Effector memory CD4-positive, alpha-beta T cell (primary cell): ENCODE measurements at regions not wholly inside any gene's neighbourhood (a gene's known extent, or its start where the extent isn't known, plus 50 kb on each side); places are given as distances from the start of the nearest gene placed in this dataset.
"Not testable (repeated sequence)": the region's sequence is repeated elsewhere in the genome, so short reads cannot be mapped to it uniquely, and the experiment has no call there.

Experiments
- DNase-seq, 3 donors: peaks; one replicate each; pipeline ENCODE4 v3.0.0-alpha.2; 2020
- H3K27ac ChIP-seq: 2 replicates; pipeline ENCODE4 v1.7.0; 2013; ENCODE audit warnings: mild to moderate bottlenecking, low read length, moderate library complexity; ENCODE audit not compliant: insufficient read depth, poor library complexity, severe bottlenecking
- H3K27me3 ChIP-seq: replicated peaks from 2 replicates; pipeline ENCODE4 v1.7.0; 2013; ENCODE audit warnings: mild to moderate bottlenecking, low read length; ENCODE audit not compliant: insufficient read depth, control insufficient read depth, poor library complexity, severe bottlenecking
- H3K36me3 ChIP-seq: 2 replicates; pipeline ENCODE4 v1.7.0; 2013; ENCODE audit warnings: mild to moderate bottlenecking, low read length, moderate library complexity; ENCODE audit not compliant: control insufficient read depth, insufficient read depth
- H3K4me1 ChIP-seq: 2 replicates; pipeline ENCODE4 v1.7.0; 2013; ENCODE audit warnings: low read length, mild to moderate bottlenecking; ENCODE audit not compliant: control insufficient read depth, insufficient read depth, poor library complexity, severe bottlenecking
- H3K4me3 ChIP-seq: 2 replicates; pipeline ENCODE4 v1.7.0; 2013; ENCODE audit warnings: low read length, low read depth, mild to moderate bottlenecking; ENCODE audit not compliant: insufficient read depth, poor library complexity, severe bottlenecking
- H3K9me3 ChIP-seq: 2 replicates; pipeline ENCODE4 v1.7.0; 2013; ENCODE audit warnings: mild to moderate bottlenecking, low read length, moderate library complexity; ENCODE audit not compliant: control insufficient read depth

DNA sequence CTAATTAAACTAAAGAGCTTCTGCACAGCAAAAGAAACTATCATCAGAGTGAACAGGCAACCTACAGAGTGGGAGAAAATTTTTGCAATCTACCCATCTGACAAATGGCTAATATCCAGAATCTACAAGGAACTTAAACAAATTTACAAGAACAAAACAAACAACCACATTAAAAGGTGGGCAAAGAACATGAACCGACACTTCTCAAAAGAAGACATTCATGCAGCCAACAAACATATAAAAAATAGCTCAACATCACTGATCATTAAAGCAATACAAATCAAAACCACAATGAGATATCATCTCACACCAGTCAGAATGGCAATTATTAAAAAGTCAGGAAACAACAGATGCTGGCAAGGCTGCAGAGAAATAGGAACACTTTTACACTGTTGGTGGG lies 84.6 kb upstream of the PARP8 start:
- H3K9me3 ChIP-seq, H3K4me1 ChIP-seq, H3K27ac ChIP-seq, H3K36me3 ChIP-seq, H3K4me3 ChIP-seq, H3K27me3 ChIP-seq, DNase-seq: not testable (repeated sequence)

DNA sequence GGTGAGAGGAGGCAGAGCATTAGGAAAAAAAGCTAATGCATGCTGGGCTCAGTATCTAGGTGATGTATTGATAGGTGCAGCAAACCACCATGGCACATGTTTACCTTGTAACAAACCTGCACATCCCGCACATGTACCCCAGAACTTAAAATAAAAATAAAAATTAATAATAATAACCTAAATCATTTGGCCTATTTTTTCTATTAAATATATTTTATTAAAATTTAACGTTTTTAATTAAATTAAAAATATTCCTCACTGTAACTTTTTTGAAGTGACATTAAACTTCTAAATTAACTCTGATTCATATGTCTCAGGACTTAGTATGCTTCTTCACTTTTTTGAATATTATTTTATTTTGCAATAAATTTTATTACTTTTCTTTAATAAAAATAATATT lies 83.7 kb upstream of the PARP8 start:
- Histone ChIP-seq H3K4me1 (no peaks in the 10 kb centered on the region), H3K9me3 (no peaks in the 10 kb centered on the region), H3K27me3 (no peaks in the 10 kb centered on the region), H3K36me3 (no peaks in the 10 kb centered on the region), H3K4me3 (no peak overlapping the region), H3K27ac (no peak overlapping the region)
- DNase-seq: no peak

DNA sequence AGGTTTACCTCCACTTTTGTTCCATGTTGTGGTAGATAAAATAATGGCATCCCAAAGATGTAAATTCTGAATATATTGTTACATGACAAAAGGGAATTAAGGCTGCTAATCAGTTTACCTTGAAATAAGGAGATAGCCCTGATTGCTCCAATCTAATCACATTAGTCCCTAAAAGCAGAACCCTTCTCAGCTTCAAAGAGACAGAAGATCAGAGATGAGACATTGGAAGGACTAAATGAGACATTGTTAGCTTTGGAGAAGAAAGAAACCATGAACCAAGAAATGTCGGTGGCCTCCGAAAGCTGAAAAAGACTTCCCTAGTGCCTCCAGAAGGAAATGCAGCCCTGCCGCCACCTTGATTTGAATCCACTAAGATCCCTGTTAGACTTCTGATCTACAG lies 82.8 kb upstream of the PARP8 start:
- H3K4me1 ChIP-seq: no peaks in the 10 kb centered on the region
- H3K4me3 ChIP-seq: no peak overlapping the region
- H3K27me3 ChIP-seq: no peaks in the 10 kb centered on the region
- no peak overlapping the region for H3K27ac ChIP-seq
- H3K9me3 ChIP-seq: no peaks in the 10 kb centered on the region
- no peak for DNase-seq
- H3K36me3 ChIP-seq: no peaks in the 10 kb centered on the region

DNA sequence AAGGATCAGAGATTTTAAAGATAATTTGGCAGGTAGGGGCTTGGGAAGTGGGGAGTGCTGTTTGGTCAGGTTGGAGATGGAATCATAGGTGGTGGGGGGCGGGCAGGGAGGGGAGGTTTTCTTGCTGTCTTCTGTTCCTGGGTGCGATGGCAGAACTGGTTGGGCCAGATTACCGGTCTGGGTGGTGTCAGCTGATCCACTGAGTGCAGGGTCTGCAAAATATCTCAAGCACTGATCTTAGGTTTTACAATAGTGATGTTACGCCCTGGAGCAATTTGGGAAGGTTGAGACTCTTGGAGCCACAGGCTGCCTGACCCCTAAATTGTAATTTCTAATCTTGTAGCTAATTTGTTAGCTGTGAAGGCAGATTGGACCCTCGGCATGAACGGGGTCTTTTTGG lies 78.0 kb upstream of the PARP8 start:
- peaks cover 20% of the 10 kb centered on the region for H3K4me1 ChIP-seq
- not testable (repeated sequence) for H3K27me3 ChIP-seq

DNA sequence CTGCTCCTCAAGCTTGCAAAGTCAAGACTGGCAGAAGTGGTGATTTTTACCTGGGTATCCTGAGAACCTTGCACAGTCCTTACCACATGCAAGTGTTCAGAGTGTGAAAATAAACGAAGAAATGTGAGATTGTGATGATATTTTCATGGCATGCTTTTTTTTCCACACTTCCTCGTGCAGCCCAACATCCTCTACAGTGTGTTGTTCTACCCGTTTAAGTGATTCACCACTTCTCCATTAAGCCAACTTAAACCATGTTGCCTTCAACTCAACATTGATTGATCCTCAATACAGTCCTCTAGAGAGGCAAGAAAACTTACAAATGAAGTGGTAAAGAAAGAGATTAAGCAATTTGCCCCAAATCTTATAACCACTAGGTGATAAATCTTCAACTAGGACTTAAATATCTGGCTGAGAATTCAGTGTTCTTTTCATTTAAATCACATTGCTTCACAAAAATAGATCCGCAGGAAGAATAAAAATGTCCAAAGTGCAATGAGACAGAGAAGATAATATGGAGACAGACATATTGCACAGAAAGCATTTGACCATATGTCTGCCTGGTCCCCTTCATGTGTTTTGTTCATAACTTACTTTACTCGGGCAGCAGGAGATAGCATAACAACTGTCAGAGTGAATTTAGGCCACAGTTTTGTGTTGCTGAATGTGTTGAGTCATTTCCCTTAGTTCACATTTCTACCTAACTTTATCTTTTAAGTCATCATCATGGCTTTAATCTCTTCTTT lies 75.8 kb upstream of the PARP8 start:
- not testable (repeated sequence) for H3K27me3 ChIP-seq, DNase-seq, H3K36me3 ChIP-seq, H3K4me3 ChIP-seq, H3K9me3 ChIP-seq
- peaks cover 26% of the 10 kb centered on the region for H3K4me1 ChIP-seq
- H3K27ac ChIP-seq: peak overlapping the region; percentile 53

More for the DNA sequence above, 78.0 kb upstream of the PARP8 start:
- not testable (repeated sequence) for H3K4me3 ChIP-seq, H3K36me3 ChIP-seq, DNase-seq, H3K9me3 ChIP-seq, H3K27ac ChIP-seq

DNA sequence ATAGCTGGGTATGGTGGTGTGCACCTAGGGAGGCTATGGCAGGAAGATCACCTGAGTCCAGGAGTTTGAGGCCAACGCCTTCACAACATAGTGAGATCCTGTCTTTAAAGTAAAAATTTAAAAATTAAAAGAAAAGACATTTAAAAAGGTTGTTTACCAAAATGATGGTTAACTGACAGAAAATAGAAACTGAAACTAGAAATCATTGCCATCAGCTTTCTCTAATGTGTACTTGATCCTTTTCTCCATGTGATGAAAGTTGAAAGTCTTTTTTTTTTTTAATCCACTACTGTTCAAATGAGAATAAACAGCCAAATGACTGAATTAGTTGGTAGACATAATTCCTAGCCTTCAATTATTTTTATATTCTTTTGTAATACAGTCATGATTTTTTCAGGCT lies 75.1 kb upstream of the PARP8 start:
- not testable (repeated sequence) for H3K9me3 ChIP-seq, H3K27me3 ChIP-seq, H3K36me3 ChIP-seq, H3K4me3 ChIP-seq, DNase-seq
- H3K4me1 ChIP-seq: peaks cover 26% of the 10 kb centered on the region
- peak overlapping the region; percentile 53 for H3K27ac ChIP-seq

DNA sequence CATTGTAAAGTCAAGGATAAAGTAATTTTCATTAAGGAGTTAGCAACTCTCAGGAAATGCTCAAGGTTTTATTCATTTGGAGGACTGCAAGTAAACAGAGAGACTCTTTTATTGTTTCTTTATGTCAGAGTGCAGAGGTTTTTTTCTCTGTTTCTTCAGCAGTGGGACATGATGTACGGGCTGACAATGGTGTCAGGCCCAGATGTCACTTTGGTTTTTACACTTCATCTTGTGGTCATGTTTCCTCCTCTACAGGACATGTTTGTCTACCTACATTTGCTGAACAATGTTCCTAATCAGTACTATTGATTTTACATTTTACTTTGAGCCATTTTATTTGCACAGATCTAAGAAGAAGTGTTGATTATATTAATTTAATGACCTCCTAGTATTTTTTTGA lies 72.8 kb upstream of the PARP8 start:
- H3K9me3 ChIP-seq: no peaks in the 10 kb centered on the region
- H3K27me3 ChIP-seq: no peaks in the 10 kb centered on the region
- H3K36me3 ChIP-seq: no peaks in the 10 kb centered on the region
- DNase-seq: peak in 1 of 3 donors; percentile 6
- H3K4me3 ChIP-seq: no peak overlapping the region
- no peak overlapping the region for H3K27ac ChIP-seq
- peaks cover 26% of the 10 kb centered on the region for H3K4me1 ChIP-seq

DNA sequence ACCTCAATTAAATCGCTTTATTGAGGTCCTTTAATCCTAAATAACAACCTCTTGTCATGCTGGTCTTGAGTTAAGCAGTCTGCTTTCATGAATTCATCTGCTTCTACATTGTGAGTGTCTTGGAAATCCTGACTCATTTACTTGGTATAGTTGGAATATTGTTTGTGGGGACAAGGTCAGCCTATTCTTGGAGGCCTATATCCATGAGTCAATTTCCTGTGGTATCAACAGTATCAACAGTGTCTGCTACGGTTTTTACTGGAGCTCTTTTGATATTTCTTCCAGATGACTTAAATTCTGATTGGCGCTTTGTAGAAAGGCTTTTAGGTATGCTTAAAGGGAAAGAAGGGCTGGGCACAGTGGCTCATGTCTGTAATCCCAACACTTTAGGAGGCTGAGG lies 71.2 kb upstream of the PARP8 start:
- no peak for DNase-seq
- H3K9me3 ChIP-seq: no peaks in the 10 kb centered on the region
- no peaks in the 10 kb centered on the region for H3K36me3 ChIP-seq
- no peak overlapping the region for H3K27ac ChIP-seq
- H3K27me3 ChIP-seq: no peaks in the 10 kb centered on the region
- peaks cover 26% of the 10 kb centered on the region for H3K4me1 ChIP-seq
- H3K4me3 ChIP-seq: no peak overlapping the region

DNA sequence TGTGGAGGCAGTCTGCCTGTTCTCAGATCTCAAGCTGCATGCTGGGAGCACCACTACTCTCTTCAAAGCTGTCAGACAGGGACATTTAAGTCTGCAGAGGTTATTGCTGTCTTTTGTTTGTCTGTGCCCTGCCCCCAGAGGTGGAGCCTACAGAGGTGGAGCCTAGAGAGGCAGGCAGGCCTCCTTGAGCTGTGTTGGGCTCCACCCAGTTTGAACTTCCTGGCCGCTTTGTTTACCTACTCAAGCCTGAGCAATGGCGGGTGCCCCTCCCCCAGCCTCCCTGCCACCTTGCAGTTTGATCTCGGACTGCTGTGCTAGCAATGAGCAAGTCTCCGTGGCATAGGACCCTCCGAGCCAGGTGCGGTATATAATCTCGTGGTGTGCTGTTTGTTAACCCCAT lies 64.9 kb upstream of the PARP8 start:
- not testable (repeated sequence) for H3K9me3 ChIP-seq, H3K36me3 ChIP-seq, H3K27me3 ChIP-seq, H3K27ac ChIP-seq, H3K4me3 ChIP-seq, H3K4me1 ChIP-seq
- peak in 1 of 3 donors; percentile 9 for DNase-seq

DNA sequence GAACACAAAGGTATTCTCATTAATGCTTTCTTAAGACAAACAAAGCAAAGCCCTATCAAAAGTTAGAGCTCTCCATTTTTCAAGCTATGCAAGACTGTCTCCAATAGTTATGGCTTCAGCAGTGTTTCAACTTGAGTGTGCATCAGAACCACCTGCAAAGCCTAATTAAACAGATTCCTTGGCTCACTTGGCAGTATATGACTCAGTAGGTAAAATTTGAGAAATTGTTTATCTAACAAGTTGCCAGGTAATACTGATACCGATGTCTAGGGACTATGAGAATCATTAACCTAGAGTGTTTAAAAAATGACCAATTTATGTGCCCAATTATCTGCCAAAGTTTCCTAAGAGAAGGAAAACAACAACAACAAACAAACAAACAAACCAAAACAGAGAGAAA lies 60.3 kb upstream of the PARP8 start:
- Histone ChIP-seq H3K27ac (no peak overlapping the region), H3K27me3 (no peaks in the 10 kb centered on the region), H3K4me3 (no peak overlapping the region), H3K4me1 (no peaks in the 10 kb centered on the region), H3K9me3 (no peaks in the 10 kb centered on the region), H3K36me3 (no peaks in the 10 kb centered on the region)
- DNase-seq: no peak
